Psoas muscle (tissue), 7 donors: ENCODE measurements at regions not wholly inside any gene's neighbourhood (a gene's known extent, or its start where the extent isn't known, plus 50 kb on each side); places are given as distances from the start of the nearest gene placed in this dataset.

Experiments
- ATAC-seq, 4 donors: fragments of 200-7000 bp; cut with Tn5 transposase; one replicate each; pipeline ENCODE4 v1.9.1; 2020; ENCODE audit warnings: moderate library complexity in 3 of 4, mild to moderate bottlenecking in 2 of 4
- DNase-seq, 2 donors: peaks; one replicate each; pipeline ENCODE4 v3.0.0-alpha.2; 2020
- H3K27ac ChIP-seq: fragments of 200-600 bp; one replicate; pipeline ENCODE4 v1.8.0; 2022
- H3K27me3 ChIP-seq, 3 donors: fragments of 200-600 bp in 1 of 3; one replicate each; pipeline versions ENCODE4 v1.6.1 to v1.8.0; 2013 to 2022; ENCODE audit warnings: low read length in 2 of 3, mild to moderate bottlenecking in 2 of 3, moderate library complexity in 1 of 3; ENCODE audit not compliant: insufficient read depth in 3 of 3
- H3K36me3 ChIP-seq, 2 donors: fragments of 200-600 bp in 1 of 2; one replicate each; pipeline versions ENCODE4 v1.6.1 to v1.8.0; 2013 to 2022; ENCODE audit warnings: low read depth in 1 of 2, mild to moderate bottlenecking in 1 of 2, moderate library complexity in 1 of 2; ENCODE audit not compliant: insufficient read depth in 1 of 2
- H3K4me1 ChIP-seq: fragments of 200-600 bp; one replicate; pipeline ENCODE4 v1.8.0; 2022
- H3K4me3 ChIP-seq: fragments of 200-600 bp; one replicate; pipeline ENCODE4 v1.8.0; 2022; ENCODE audit warnings: mild to moderate bottlenecking
- H3K9me3 ChIP-seq: fragments of 200-600 bp; one replicate; pipeline ENCODE4 v1.8.0; 2022
- WGBS, 3 donors: extraction: QIAGEN DNeasy Blood & Tissue Kit; methylation state at CpG; one replicate each; pipeline versions ENCODE4 v1.1.6 to v1.1.7; 2013; 5-methylcytosine and 5-hydroxymethylcytosine counted together
- intact Hi-C, 2 donors: fragments of 100-400 bp; cut with DNase I; formaldehyde crosslinking; loops; one replicate each; pipeline versions ENCODE4 v1.11.0 to v1.14.2; 2022
- TF ChIP-seq, protein P1 (sequence below): fragments of 200-600 bp; IDR thresholded peaks from one replicate; pipeline ENCODE4 v1.8.0; 2022; ENCODE audit warnings: antibody characterized with exemption
- donor health status: healthy with polysubstance abuse.
- donor health status: DM: no; HTN: no; CAD: no; lungs with moderate emphysema.
- donor health status: Bipolar disorder and iron deficiency.
- donor health status: healthy.
- donor health status: DM: yes; HTN: yes; CAD: no.
- donor health status: DM: no; HTN: no; CAD: no.
- donor health status: DM: yes; HTN: yes; CAD: no.

DNA sequence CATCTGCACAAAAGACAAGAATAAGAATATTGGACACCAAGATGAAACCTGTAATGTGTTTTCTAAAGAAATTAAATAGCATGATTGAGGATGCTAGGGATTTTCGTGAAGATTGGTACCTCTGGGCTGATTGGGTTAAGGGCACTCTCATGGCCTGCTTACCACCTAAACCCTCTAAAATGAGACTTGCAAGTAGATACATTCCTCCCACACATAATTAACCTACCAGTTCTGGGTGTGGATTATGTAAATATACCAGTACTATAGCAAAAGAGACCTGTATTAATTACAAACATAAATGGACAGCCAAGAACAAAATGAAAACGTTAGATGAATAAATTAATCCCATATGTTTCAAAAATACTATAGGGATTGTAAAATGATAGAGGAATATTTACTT is 1069.6 kb upstream of the B3GALT2 start:
- H3K4me3 ChIP-seq = no peak overlapping the region
- intact Hi-C loops = no loop called here
- ATAC-seq = no peak
- 65 to 71% (median 68%) methylated on average over 2 of the region's 2 CpGs for WGBS, 3 donors
- peaks cover 2% of the 10 kb centered on the region for H3K9me3 ChIP-seq
- H3K4me1 ChIP-seq = no peaks in the 10 kb centered on the region
- TF ChIP-seq, protein P1, sequence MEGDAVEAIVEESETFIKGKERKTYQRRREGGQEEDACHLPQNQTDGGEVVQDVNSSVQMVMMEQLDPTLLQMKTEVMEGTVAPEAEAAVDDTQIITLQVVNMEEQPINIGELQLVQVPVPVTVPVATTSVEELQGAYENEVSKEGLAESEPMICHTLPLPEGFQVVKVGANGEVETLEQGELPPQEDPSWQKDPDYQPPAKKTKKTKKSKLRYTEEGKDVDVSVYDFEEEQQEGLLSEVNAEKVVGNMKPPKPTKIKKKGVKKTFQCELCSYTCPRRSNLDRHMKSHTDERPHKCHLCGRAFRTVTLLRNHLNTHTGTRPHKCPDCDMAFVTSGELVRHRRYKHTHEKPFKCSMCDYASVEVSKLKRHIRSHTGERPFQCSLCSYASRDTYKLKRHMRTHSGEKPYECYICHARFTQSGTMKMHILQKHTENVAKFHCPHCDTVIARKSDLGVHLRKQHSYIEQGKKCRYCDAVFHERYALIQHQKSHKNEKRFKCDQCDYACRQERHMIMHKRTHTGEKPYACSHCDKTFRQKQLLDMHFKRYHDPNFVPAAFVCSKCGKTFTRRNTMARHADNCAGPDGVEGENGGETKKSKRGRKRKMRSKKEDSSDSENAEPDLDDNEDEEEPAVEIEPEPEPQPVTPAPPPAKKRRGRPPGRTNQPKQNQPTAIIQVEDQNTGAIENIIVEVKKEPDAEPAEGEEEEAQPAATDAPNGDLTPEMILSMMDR = no peak
- no peaks in the 10 kb centered on the region for H3K36me3 ChIP-seq
- no peak for DNase-seq
- no peaks in the 10 kb centered on the region for H3K27me3 ChIP-seq
- H3K27ac ChIP-seq = no peak overlapping the region

GRCh38 chr1:194252199-194252598 is 1065.8 kb upstream of the B3GALT2 start:
- no peaks in the 10 kb centered on the region for H3K9me3 ChIP-seq
- no peak overlapping the region for H3K4me3 ChIP-seq
- H3K36me3 ChIP-seq = no peaks in the 10 kb centered on the region
- no peak for DNase-seq
- intact Hi-C loops = no loop called here
- H3K4me1 ChIP-seq = no peaks in the 10 kb centered on the region
- TF ChIP-seq, protein P1 = no peak
- WGBS, 3 donors = 21 to 23% (median 22%) methylated on average over 1 of the region's 1 CpG
- no peak for ATAC-seq
- H3K27me3 ChIP-seq = no peaks in the 10 kb centered on the region
- H3K27ac ChIP-seq = no peak overlapping the region

DNA sequence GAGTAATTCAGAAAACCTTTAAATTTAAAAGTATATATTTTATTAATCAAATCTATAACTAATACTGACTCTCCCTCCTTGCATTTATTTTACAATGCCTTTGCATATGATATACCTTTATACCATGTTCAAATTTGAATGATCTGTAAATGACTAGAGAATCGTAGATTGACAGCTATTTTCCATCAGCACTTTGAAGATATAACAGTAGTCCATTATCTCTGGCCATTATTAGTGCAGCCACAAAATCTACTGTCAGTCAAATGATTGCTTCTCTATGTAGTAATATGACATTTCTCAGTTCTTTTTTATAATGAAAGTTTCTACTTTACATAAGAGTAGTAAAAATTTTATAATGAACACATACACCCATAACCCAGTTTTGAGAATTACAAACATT is 1054.8 kb upstream of the B3GALT2 start:
- no peaks in the 10 kb centered on the region for H3K4me1 ChIP-seq
- H3K27me3 ChIP-seq = no peaks in the 10 kb centered on the region
- WGBS, 3 donors = 76 to 77% (median 76%) methylated on average over 1 of the region's 1 CpG
- no peak overlapping the region for H3K27ac ChIP-seq
- ATAC-seq (no peak), DNase-seq (no peak)
- H3K9me3 ChIP-seq = no peaks in the 10 kb centered on the region
- no peaks in the 10 kb centered on the region for H3K36me3 ChIP-seq
- no peak overlapping the region for H3K4me3 ChIP-seq
- intact Hi-C loops = no loop called here
- TF ChIP-seq, protein P1 = no peak

- no peaks in the 10 kb centered on the region for H3K4me1 ChIP-seq
Observed at GRCh38 chr1:194233069-194233468, 1046.7 kb upstream of the B3GALT2 start.

More at GRCh38 chr1:194233069-194233468, 1046.7 kb upstream of the B3GALT2 start:
- H3K27ac ChIP-seq = no peak overlapping the region
- DNase-seq (no peak), ATAC-seq (no peak)
- TF ChIP-seq, protein P1 = no peak
- no peaks in the 10 kb centered on the region for H3K36me3 ChIP-seq
- intact Hi-C loops = no loop called here
- H3K4me3 ChIP-seq = no peak overlapping the region
- WGBS, 3 donors = 44 to 73% (median 64%) methylated on average over 2 of the region's 2 CpGs
- no peaks in the 10 kb centered on the region for H3K9me3 ChIP-seq
- H3K27me3 ChIP-seq = no peaks in the 10 kb centered on the region
